Heart right ventricle (tissue), 16 donors: ENCODE measurements at regions not wholly inside any gene's neighbourhood (a gene's known extent, or its start where the extent isn't known, plus 50 kb on each side); places are given as distances from the start of the nearest gene placed in this dataset.

Experiments
- ATAC-seq, 8 donors: fragments of 200-7000 bp; cut with Tn5 transposase; one replicate each; pipeline ENCODE4 v1.9.1; 2020; ENCODE audit warnings: mild to moderate bottlenecking in 8 of 8, moderate library complexity in 8 of 8, moderate number of reproducible peaks in 1 of 8
- DNase-seq, 2 donors: peaks; one replicate each; pipeline ENCODE4 v3.0.0-alpha.2; 2020
- H3K27ac ChIP-seq, 10 donors: fragments of 200-600 bp; sonication (generic) in 2 of 10; one replicate each; pipeline versions ENCODE4 v1.5.0 to v1.8.0; 2020 to 2022; ENCODE audit warnings: mild to moderate bottlenecking in 3 of 10
- H3K27me3 ChIP-seq, 7 donors: fragments of 200-600 bp; one replicate each; pipeline ENCODE4 v1.8.0; 2021 to 2022; ENCODE audit warnings: mild to moderate bottlenecking in 2 of 7
- H3K36me3 ChIP-seq, 9 donors: fragments of 200-600 bp; sonication (generic) in 1 of 9; one replicate each; pipeline versions ENCODE4 v1.5.0 to v1.8.0; 2020 to 2022; ENCODE audit warnings: mild to moderate bottlenecking in 2 of 9
- H3K4me1 ChIP-seq, 9 donors: fragments of 200-600 bp; sonication (generic) in 1 of 9; one replicate each; pipeline versions ENCODE4 v1.5.0 to v1.8.0; 2020 to 2022; ENCODE audit warnings: mild to moderate bottlenecking in 4 of 9
- H3K4me3 ChIP-seq, 10 donors: fragments of 200-600 bp; sonication (generic) in 2 of 10; one replicate each; pipeline versions ENCODE4 v1.5.0 to v1.8.0; 2020 to 2022; ENCODE audit warnings: mild to moderate bottlenecking in 7 of 10, moderate library complexity in 2 of 10
- H3K9me3 ChIP-seq, 11 donors: fragments of 200-600 bp in 10 of 11; sonication (generic) in 2 of 11; one replicate each; pipeline versions ENCODE4 v1.5.0 to v1.8.0; 2013 to 2022; ENCODE audit warnings: mild to moderate bottlenecking in 2 of 11, control low read depth in 1 of 11, moderate library complexity in 1 of 11
- WGBS, 2 donors: extraction: QIAGEN DNeasy Blood & Tissue Kit; methylation state at CpG; one replicate each; pipeline ENCODE4 v1.1.7; 2013; ENCODE audit warnings: inconsistent platforms in 1 of 2; 5-methylcytosine and 5-hydroxymethylcytosine counted together
- intact Hi-C, 10 donors: fragments of 100-400 bp; cut with DNase I; formaldehyde crosslinking; loops; one replicate each; pipeline versions ENCODE4 v1.11.1 to v1.14.2; 2022
- TF ChIP-seq, protein P1 (sequence below), 9 donors: fragments of 200-600 bp; sonication (generic) in 2 of 9; IDR thresholded peaks; one replicate each; pipeline versions ENCODE4 v1.5.0 to v1.8.0; 2021 to 2022; ENCODE audit warnings: antibody characterized with exemption in 9 of 9, mild to moderate bottlenecking in 5 of 9, moderate library complexity in 1 of 9
- donor health status: Arrhythmogenic right ventricular cardiomyopathy.
- donor health status: ischemic (EF 13 %, LVEDD 7.1; RV severe dilation, severe dysfunction).
- donor health status: healthy with polysubstance abuse.
- donor health status: DM: no; HTN: yes; CAD: no.
- donor health status: DM: no; HTN: no; CAD: no.
- donor health status: ischemic (EF 25% LVEDD 6.9; RV normal size, moderate dysfunction).
- donor health status: ischemic (EF 25% LVEDD 5.7; RV mildly dilated, moderate dysfunction).
- donor health status: healthy.
- donor health status: DM: yes; HTN: yes; CAD: no.
- donor health status: Ischemic cardiomyopathy.
- donor health status: ischemic (EF 35%, LVEDD 5.7; RV mildly dilated, moderate dysfunction).
- donor health status: nonischemic (EF 11% LVEDD 7.7; RV severe dilation, severe dysfunction).
- donor health status: DM: yes; HTN: yes; CAD: no.
- donor health status: PGD.
- donor health status: ischemic (EF 29% LVEDD 5.4; RV normal size, mild dysfunction).
- donor health status: nonischemic (EF 23%, LVEDD 6.1; RV moderate dilation, normal function).

DNA sequence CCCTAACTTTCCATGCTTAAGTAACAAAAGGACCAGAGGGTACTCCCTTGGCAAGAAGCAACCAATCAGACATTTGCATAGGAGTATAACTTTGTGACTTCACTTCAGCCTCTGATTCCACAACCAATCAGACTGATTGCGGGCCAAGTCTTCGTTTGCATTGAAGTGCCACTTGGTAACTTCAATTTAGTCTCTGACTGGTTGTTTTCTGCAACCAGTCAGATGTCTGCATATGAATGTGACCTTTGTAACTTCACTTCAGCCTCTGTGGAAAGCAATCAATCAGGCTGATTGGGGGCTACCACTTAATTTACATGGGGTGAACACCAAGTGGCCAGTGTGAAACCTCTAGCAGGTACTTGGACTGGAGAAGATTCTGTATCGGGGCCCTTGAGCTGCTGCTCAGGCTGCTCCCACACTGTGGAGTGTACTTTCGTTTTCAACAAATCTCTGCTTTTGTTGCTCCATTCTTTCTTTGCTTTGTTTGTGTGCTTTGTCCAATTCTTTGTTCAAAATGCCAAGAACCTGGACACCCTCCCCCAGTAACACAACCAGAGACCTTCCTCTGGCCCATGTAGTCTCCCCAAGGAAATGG lies 241.5 kb downstream of the ACKR3 start:
- intact Hi-C loops: no loop called here
- TF ChIP-seq, protein P1, sequence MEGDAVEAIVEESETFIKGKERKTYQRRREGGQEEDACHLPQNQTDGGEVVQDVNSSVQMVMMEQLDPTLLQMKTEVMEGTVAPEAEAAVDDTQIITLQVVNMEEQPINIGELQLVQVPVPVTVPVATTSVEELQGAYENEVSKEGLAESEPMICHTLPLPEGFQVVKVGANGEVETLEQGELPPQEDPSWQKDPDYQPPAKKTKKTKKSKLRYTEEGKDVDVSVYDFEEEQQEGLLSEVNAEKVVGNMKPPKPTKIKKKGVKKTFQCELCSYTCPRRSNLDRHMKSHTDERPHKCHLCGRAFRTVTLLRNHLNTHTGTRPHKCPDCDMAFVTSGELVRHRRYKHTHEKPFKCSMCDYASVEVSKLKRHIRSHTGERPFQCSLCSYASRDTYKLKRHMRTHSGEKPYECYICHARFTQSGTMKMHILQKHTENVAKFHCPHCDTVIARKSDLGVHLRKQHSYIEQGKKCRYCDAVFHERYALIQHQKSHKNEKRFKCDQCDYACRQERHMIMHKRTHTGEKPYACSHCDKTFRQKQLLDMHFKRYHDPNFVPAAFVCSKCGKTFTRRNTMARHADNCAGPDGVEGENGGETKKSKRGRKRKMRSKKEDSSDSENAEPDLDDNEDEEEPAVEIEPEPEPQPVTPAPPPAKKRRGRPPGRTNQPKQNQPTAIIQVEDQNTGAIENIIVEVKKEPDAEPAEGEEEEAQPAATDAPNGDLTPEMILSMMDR (IDR thresholded peaks at IDR 0.05): no peak
- 95% methylated on average over 4 of the region's 4 CpGs for WGBS, 2 donors
- Histone ChIP-seq H3K27ac (no peak overlapping the region), H3K4me3 (no peak overlapping the region), H3K36me3 (no peaks in the 10 kb centered on the region), H3K9me3 (peaks cover 0 to 39% (median 12%) of the 10 kb centered on the region in 11 donors), H3K27me3 (peaks cover 0 to 2% (median 0%) of the 10 kb centered on the region in 7 donors), H3K4me1 (no peaks in the 10 kb centered on the region)
- no peak for DNase-seq
- no peak for ATAC-seq

DNA sequence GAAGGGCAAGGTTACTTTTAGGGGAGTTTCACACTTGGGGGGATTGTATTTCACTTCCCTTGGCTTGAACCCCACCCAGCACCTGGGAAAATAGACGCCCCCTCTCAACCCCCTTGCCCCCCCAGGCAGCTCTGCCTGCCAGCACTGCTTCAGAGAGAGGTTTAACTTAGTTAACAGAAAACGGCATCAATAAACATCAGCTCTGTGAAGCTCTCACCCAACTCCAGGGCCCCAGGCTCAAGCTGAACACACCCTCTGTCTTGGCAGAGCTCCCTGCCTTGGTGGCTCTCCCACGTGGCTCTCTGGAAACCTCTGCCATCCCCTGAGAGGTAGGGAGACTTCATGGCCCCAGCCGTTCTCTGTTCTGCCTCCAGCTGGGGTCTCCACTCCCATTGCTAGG lies 244.1 kb downstream of the ACKR3 start:
- no peaks in the 10 kb centered on the region for H3K36me3 ChIP-seq
- ATAC-seq (no peak), DNase-seq (no peak)
- H3K27me3 ChIP-seq: no peaks in the 10 kb centered on the region
- TF ChIP-seq, protein P1 (IDR thresholded peaks at IDR 0.05): no peak
- no peak overlapping the region for H3K4me3 ChIP-seq
- peaks cover 0 to 21% (median 12%) of the 10 kb centered on the region in 11 donors for H3K9me3 ChIP-seq
- H3K4me1 ChIP-seq: peaks cover 0 to 10% (median 9%) of the 10 kb centered on the region in 9 donors
- intact Hi-C loops: no loop called here
- 62 to 70% methylated on average over 4 of the region's 4 CpGs for WGBS, 2 donors
- H3K27ac ChIP-seq: no peak overlapping the region

DNA sequence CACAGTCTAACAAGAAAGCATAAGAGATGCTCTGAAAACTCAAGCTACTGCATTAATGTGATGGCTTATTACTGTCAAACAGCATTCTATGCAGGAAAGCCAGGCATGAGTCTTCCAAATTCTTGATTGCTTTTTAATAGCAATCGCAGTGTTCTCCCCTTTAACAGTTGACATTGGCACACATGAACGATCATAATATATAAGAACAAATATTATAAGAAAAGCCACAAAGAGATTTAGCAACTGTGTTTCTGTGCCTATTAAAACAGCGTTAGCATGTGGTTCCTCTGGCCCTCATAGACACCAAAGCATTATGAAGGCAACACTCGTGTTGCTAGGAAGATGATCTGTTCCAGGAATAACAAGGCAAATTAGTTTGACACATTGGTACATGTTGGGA lies 245.0 kb downstream of the ACKR3 start:
- WGBS, 2 donors: 73 to 87% methylated on average over 4 of the region's 4 CpGs
- Histone ChIP-seq H3K27me3 (no peaks in the 10 kb centered on the region), H3K9me3 (peaks cover 0 to 13% (median 6%) of the 10 kb centered on the region in 11 donors), H3K27ac (no peak overlapping the region), H3K36me3 (no peaks in the 10 kb centered on the region), H3K4me1 (peaks cover 0 to 15% (median 11%) of the 10 kb centered on the region in 9 donors), H3K4me3 (no peak overlapping the region)
- no peak for ATAC-seq
- TF ChIP-seq, protein P1 (IDR thresholded peaks at IDR 0.05): no peak
- DNase-seq: no peak
- intact Hi-C loops: no loop called here

DNA sequence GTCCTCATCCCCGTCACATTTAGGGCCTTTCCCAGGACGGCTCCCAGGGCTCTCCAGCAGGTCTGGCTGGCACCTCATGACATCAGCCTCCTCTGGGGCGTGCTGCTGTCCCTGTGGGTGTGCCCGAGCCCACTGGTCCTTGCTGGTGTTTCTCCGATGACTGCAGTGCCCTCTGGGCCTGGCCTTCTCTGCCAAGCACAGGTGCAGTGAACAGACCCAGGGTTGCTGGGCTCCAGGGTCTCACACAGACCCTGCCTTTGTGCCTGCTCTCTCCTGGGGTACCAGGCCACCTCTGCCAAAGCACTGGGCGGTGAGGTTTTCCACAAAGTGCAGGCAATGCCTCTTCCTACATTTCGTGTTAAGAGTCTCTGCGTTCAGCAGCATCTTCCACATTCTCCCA lies 246.1 kb downstream of the ACKR3 start:
- intact Hi-C loops: no loop called here
- H3K36me3 ChIP-seq: no peaks in the 10 kb centered on the region
- H3K27me3 ChIP-seq: no peaks in the 10 kb centered on the region
- ATAC-seq (no peak), DNase-seq (no peak)
- TF ChIP-seq, protein P1 (IDR thresholded peaks at IDR 0.05): no peak
- peaks cover 0 to 1% (median 0%) of the 10 kb centered on the region in 11 donors for H3K9me3 ChIP-seq
- H3K27ac ChIP-seq: no peak overlapping the region
- 91 to 98% methylated on average over 8 of the region's 8 CpGs for WGBS, 2 donors
- H3K4me1 ChIP-seq: peaks cover 0 to 15% (median 11%) of the 10 kb centered on the region in 9 donors
- no peak overlapping the region for H3K4me3 ChIP-seq
